ENCODE measurements at regions not wholly inside any gene's neighbourhood (a gene's known extent, or its start where the extent isn't known, plus 50 kb on each side); places are given as distances from the start of the nearest gene placed in this dataset.

DNA sequence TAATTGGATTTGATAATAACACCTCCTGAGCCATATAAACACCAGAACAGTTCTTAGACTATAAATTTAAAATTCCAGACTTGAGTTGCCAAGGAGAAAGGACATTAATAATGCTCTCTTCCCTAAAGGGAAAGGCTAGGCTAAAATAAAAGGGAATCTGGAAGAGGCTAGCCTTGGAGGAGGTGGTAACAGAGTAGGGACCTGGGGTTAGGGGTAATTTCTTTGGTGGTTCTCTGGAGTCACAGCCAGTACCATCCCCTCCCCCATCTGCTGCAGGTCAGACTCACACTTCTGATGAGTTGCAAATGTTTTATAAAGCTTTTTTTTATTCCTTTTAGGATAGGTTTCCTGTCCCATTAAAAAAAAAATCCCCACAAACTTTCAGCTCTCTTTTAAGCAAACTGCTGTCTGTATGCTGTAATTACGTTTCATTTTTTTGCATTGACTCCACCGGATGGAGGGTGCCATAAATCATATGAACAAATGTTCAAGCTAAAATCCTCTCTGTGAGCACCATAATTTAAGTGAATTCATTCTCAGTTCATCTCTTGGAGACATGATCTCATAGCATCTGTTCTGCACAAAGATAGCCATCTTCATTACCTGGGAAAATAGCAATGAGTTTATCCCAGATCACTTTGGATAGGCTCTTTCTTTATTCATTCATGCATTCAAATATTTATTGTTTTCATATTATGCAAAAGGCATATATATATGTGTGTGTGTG, 379.6 kb downstream of the TTLL7 start:
- no peak for TF ChIP-seq POLR2A (IDR thresholded peaks at IDR 0.05)
- TF ChIP-seq, protein P1, sequence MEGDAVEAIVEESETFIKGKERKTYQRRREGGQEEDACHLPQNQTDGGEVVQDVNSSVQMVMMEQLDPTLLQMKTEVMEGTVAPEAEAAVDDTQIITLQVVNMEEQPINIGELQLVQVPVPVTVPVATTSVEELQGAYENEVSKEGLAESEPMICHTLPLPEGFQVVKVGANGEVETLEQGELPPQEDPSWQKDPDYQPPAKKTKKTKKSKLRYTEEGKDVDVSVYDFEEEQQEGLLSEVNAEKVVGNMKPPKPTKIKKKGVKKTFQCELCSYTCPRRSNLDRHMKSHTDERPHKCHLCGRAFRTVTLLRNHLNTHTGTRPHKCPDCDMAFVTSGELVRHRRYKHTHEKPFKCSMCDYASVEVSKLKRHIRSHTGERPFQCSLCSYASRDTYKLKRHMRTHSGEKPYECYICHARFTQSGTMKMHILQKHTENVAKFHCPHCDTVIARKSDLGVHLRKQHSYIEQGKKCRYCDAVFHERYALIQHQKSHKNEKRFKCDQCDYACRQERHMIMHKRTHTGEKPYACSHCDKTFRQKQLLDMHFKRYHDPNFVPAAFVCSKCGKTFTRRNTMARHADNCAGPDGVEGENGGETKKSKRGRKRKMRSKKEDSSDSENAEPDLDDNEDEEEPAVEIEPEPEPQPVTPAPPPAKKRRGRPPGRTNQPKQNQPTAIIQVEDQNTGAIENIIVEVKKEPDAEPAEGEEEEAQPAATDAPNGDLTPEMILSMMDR (IDR thresholded peaks at IDR 0.05), result no peak
- TF ChIP-seq POLR2AphosphoS5 (IDR thresholded peaks at IDR 0.05), result no peak
